ENCODE measurements at regions not wholly inside any gene's neighbourhood (a gene's known extent, or its start where the extent isn't known, plus 50 kb on each side); places are given as distances from the start of the nearest gene placed in this dataset.

DNA sequence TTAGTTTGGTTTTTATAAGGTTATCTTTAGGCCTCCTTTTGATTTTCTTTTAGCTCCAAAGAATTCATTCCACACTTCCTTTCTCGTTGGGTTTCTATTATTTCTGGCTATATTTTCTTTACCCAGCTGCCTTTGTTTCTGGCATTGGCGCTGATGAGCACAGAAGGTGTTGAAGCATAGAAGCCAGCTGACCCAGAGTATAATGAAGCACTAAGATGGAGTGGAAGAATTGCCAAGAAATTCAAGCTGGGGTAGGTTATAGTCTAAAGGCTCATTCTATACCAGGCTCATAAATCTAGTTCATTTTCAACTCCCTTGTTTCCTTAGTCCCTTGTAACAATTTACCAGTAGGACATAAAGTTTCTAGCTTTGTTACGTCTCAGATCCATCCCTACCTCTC is 169.5 kb downstream of the HRH4 start:
- Histone ChIP-seq H3K4me1 (no peaks in the 10 kb centered on the region), H3K4me2 (no peak overlapping the region), H3K9me3 (no peaks in the 10 kb centered on the region), H3K4me3 (no peak overlapping the region), H3K27ac (no peak overlapping the region)
- FAIRE-seq = no peak
- TF ChIP-seq, protein P1, sequence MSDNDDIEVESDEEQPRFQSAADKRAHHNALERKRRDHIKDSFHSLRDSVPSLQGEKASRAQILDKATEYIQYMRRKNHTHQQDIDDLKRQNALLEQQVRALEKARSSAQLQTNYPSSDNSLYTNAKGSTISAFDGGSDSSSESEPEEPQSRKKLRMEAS (IDR thresholded peaks at IDR 0.05) = no peak
- TF ChIP-seq GATA3 (IDR thresholded peaks at IDR 0.05; ENCODE audit: borderline replicate concordance) (no peak), NR3C1 (IDR thresholded peaks at IDR 0.05) (no peak), MAZ (IDR thresholded peaks at IDR 0.05; ENCODE audit: borderline replicate concordance, low read depth, low read length) (no peak), FOXS1 (CRISPR knock-in tag; IDR thresholded peaks at IDR 0.05) (no peak), ESRRA (IDR thresholded peaks at IDR 0.05; ENCODE audit: borderline replicate concordance, low read length) (no peak), ZC3H11A (IDR thresholded peaks at IDR 0.05) (no peak), CHD4 (IDR thresholded peaks at IDR 0.05; ENCODE audit: borderline replicate concordance) (no peak), HOXB13 (CRISPR knock-in tag; IDR thresholded peaks at IDR 0.05; ENCODE audit: low read depth) (no peak), CEBPB (IDR thresholded peaks at IDR 0.05) (no peak), RFX5 (IDR thresholded peaks at IDR 0.05) (no peak), NPAS2 (CRISPR knock-in tag; IDR thresholded peaks at IDR 0.05; ENCODE audit: borderline replicate concordance) (no peak), RARB (CRISPR knock-in tag; IDR thresholded peaks at IDR 0.05) (no peak)
- TF ChIP-seq, protein P2, sequence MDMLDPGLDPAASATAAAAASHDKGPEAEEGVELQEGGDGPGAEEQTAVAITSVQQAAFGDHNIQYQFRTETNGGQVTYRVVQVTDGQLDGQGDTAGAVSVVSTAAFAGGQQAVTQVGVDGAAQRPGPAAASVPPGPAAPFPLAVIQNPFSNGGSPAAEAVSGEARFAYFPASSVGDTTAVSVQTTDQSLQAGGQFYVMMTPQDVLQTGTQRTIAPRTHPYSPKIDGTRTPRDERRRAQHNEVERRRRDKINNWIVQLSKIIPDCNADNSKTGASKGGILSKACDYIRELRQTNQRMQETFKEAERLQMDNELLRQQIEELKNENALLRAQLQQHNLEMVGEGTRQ (IDR thresholded peaks at IDR 0.05) = no peak
- no peak for ATAC-seq
- WGBS (ENCODE audit: missing lambda C conversion rate) = 9% methylated on average over 3 of the region's 3 CpGs
- DNase-seq (ENCODE audit: low read depth in 1 of 2, low spot score in 1 of 2) = no peak
- POLR2A ChIA-PET = no interaction called here
- CTCF ChIA-PET = no interaction called here

- TF ChIP-seq CBX2 (IDR thresholded peaks at IDR 0.05; ENCODE audit: borderline replicate concordance, low read depth) (no peak), EHF (CRISPR knock-in tag; IDR thresholded peaks at IDR 0.05) (no peak), KDM1A (IDR thresholded peaks at IDR 0.05; ENCODE audit: low read depth) (no peak), CEBPB (IDR thresholded peaks at IDR 0.05) (no peak), ZNF302 (CRISPR knock-in tag; IDR thresholded peaks at IDR 0.05) (no peak), CHD4 (IDR thresholded peaks at IDR 0.05; ENCODE audit: borderline replicate concordance) (no peak), ZC3H11A (IDR thresholded peaks at IDR 0.05) (no peak), RARB (CRISPR knock-in tag; IDR thresholded peaks at IDR 0.05) (no peak), RAD21 (conservative IDR thresholded peaks at IDR 0.05 in 1 of 2, IDR thresholded peaks at IDR 0.05 in 1 of 2) (no peak), CHD2 (IDR thresholded peaks at IDR 0.05; ENCODE audit: low read length, partially characterized antibody) (no peak), MAZ (IDR thresholded peaks at IDR 0.05; ENCODE audit: borderline replicate concordance, low read depth, low read length) (no peak), MYC (IDR thresholded peaks at IDR 0.05; ENCODE audit: borderline replicate concordance, low read length) (no peak), ATOH8 (CRISPR knock-in tag; IDR thresholded peaks at IDR 0.05; ENCODE audit: low read depth) (no peak), FOSL2 (IDR thresholded peaks at IDR 0.05) (no peak), FOSL2 (CRISPR knock-in tag; IDR thresholded peaks at IDR 0.05) (no peak)
- TF ChIP-seq, protein P3, sequence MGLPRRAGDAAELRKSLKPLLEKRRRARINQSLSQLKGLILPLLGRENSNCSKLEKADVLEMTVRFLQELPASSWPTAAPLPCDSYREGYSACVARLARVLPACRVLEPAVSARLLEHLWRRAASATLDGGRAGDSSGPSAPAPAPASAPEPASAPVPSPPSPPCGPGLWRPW (IDR thresholded peaks at IDR 0.05) = no peak
- CTCF ChIA-PET = no interaction called here
- no peak for FAIRE-seq
- H3K4me2 ChIP-seq = no peak overlapping the region
- H3K9me3 ChIP-seq = no peaks in the 10 kb centered on the region
- H3K4me1 ChIP-seq = no peaks in the 10 kb centered on the region
- POLR2A ChIA-PET = no interaction called here
- ATAC-seq = no peak
- H3K4me3 ChIP-seq = no peak overlapping the region
- no peak overlapping the region for H3K27ac ChIP-seq
- WGBS (ENCODE audit: missing lambda C conversion rate) = 16% methylated on average over 10 of the region's 10 CpGs
- DNase-seq (ENCODE audit: low read depth in 1 of 2, low spot score in 1 of 2) = no peak
Measured at GRCh38 chr18:24630346-24630880, 170.0 kb downstream of the HRH4 start.

All from A549 (cell line).